SK-N-SH (cell line): ENCODE measurements at regions not wholly inside any gene's neighbourhood (a gene's known extent, or its start where the extent isn't known, plus 50 kb on each side); places are given as distances from the start of the nearest gene placed in this dataset.

ENCODE experiments used
- CTCF ChIP-seq: fragments of 200-600 bp; sonication (generic); IDR thresholded peaks from 2 replicates; pipeline ENCODE4 v1.6.1; 2017; ENCODE audit warnings: antibody characterized with exemption, mild to moderate bottlenecking, moderate library complexity
- EP300 ChIP-seq, 2 experiments: IDR thresholded peaks; 2 replicates each; pipeline versions ENCODE4 v1.4.0 to v1.6.1; 2012; ENCODE audit warnings: borderline replicate concordance in 1 of 2, low read depth in 1 of 2, low read length in 1 of 2
- GATA2 ChIP-seq: sonication (generic); formaldehyde crosslinking; IDR thresholded peaks from 2 replicates; pipeline ENCODE4 v1.5.0; 2020; ENCODE audit warnings: mild to moderate bottlenecking, missing genetic modification reagents
- RAD21 ChIP-seq: IDR thresholded peaks from 2 replicates; pipeline ENCODE4 v1.6.1; 2012; ENCODE audit warnings: mild to moderate bottlenecking, low read length
- RCOR1 ChIP-seq: fragments of 150-350 bp; IDR thresholded peaks from 2 replicates; pipeline ENCODE4 v1.6.1; 2017; ENCODE audit warnings: antibody characterized with exemption, low read length
- REST ChIP-seq: IDR thresholded peaks from 2 replicates; pipeline ENCODE4 v1.6.1; 2012; ENCODE audit warnings: mild to moderate bottlenecking, low read depth, low read length, moderate library complexity
- RFX5 ChIP-seq: IDR thresholded peaks from 2 replicates; pipeline ENCODE4 v1.6.1; 2012; ENCODE audit warnings: mild to moderate bottlenecking, improper control_type of control experiment, low read length
- SMC3 ChIP-seq: IDR thresholded peaks from 2 replicates; pipeline ENCODE4 v1.6.1; 2012; ENCODE audit warnings: low read depth, low read length, improper control_type of control experiment
- TCF12 ChIP-seq: IDR thresholded peaks from 2 replicates; pipeline ENCODE4 v1.4.0; 2012
- USF2 ChIP-seq: fragments of 150-350 bp; IDR thresholded peaks from 2 replicates; pipeline ENCODE4 v1.6.1; 2017; ENCODE audit warnings: antibody characterized with exemption, low read length, low read depth, borderline replicate concordance
- YY1 ChIP-seq: IDR thresholded peaks from 2 replicates; pipeline ENCODE4 v1.4.0; 2012; ENCODE audit warnings: low read depth, mild to moderate bottlenecking

GRCh38 chr20:43831481-43832065 is 83.1 kb upstream of the TOX2 start:
- TF ChIP-seq CTCF, result no peak
- TF ChIP-seq SMC3, result no peak
- TF ChIP-seq RFX5, result no peak
- TF ChIP-seq REST, result no peak
- no peak for TF ChIP-seq RAD21
- no peak for TF ChIP-seq RCOR1
- no peak for TF ChIP-seq USF2
- no peak for TF ChIP-seq GATA2
- no peak for TF ChIP-seq TCF12
- TF ChIP-seq YY1, result no peak
- TF ChIP-seq EP300 (IDR thresholded peaks at IDR 0.05; ENCODE audit: borderline replicate concordance in 1 of 2, low read depth in 1 of 2, low read length in 1 of 2), result no peak
